Coronary artery (tissue), 2 donors: ENCODE measurements at regions not wholly inside any gene's neighbourhood (a gene's known extent, or its start where the extent isn't known, plus 50 kb on each side); places are given as distances from the start of the nearest gene placed in this dataset.

Experiments
- DNase-seq: peaks from one replicate; pipeline ENCODE4 v3.0.0-alpha.2; 2017; ENCODE audit warnings: low spot score
- H3K27ac ChIP-seq, 2 donors: fragments of 200-600 bp; sonication (generic); one replicate each; pipeline ENCODE4 v1.5.1; 2016 to 2019
- H3K4me3 ChIP-seq: fragments of 200-600 bp; sonication (generic); 2 replicates; pipeline ENCODE4 v1.5.1; 2016; ENCODE audit warnings: mild to moderate bottlenecking, moderate library complexity
- TF ChIP-seq, protein P1 (sequence below): fragments of 200-600 bp; sonication (generic); IDR thresholded peaks from one replicate; pipeline ENCODE4 v1.5.1; 2019; ENCODE audit warnings: antibody characterized with exemption

DNA sequence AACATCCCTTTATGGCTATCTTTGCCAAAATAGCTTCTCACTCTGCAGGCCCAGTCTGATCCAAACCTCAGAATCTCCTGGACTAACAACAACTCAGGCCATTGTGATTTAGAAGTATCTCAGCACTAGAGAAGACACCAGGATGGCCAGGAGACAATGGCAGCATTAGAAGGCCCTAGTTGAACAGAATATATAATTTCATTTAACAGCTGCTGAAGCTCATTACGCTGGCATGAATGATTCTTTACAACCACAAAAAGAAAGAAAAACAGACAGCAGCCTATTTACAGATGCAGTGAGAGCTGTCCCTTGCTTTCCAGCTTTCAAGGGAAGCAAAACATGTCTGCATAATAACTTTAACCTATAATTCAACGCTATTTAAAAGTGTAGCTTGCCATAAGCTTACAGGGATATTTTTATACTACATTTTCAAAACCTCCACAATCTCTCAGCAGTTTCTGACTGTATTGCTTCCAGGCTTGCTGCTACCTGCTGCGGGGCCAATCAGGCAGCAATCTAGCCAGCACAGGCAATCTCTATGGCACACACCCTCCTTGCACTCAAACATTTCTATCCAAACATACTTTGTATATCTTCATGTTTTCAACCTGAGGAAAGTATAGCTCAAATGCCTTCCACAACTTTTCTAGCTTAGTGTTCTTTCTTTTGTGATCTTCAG is 107.3 kb downstream of the OGFRL1 start:
- peak overlapping the region; percentile 15 to 24 for H3K27ac ChIP-seq
- TF ChIP-seq, protein P1, sequence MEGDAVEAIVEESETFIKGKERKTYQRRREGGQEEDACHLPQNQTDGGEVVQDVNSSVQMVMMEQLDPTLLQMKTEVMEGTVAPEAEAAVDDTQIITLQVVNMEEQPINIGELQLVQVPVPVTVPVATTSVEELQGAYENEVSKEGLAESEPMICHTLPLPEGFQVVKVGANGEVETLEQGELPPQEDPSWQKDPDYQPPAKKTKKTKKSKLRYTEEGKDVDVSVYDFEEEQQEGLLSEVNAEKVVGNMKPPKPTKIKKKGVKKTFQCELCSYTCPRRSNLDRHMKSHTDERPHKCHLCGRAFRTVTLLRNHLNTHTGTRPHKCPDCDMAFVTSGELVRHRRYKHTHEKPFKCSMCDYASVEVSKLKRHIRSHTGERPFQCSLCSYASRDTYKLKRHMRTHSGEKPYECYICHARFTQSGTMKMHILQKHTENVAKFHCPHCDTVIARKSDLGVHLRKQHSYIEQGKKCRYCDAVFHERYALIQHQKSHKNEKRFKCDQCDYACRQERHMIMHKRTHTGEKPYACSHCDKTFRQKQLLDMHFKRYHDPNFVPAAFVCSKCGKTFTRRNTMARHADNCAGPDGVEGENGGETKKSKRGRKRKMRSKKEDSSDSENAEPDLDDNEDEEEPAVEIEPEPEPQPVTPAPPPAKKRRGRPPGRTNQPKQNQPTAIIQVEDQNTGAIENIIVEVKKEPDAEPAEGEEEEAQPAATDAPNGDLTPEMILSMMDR: no peak
- no peak for DNase-seq

DNA sequence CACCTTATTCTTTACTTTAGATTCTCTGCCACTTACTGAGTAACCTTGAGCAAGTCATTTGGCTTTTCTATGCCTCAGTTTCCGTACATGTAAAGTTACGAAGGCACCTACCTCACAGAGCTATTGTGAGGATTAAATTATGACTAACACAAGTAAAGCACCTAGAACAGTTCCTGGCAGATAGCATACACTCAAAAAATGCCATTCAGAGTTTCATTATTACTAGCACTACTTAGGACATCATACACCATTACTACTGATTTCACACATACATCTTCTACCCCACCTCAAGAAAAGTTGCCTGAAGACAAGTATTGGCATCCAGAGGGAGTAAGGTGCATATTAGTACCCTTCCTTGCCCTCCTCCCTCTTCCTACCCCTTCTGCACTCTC is 107.8 kb downstream of the OGFRL1 start:
- Histone ChIP-seq H3K4me3 (no peak overlapping the region), H3K27ac (peak overlapping the region in 1 of 2 donors; percentile 19)
- TF ChIP-seq, protein P1: no peak
- DNase-seq: no peak

More for the DNA sequence above, 107.3 kb downstream of the OGFRL1 start:
- no peak overlapping the region for H3K4me3 ChIP-seq

DNA sequence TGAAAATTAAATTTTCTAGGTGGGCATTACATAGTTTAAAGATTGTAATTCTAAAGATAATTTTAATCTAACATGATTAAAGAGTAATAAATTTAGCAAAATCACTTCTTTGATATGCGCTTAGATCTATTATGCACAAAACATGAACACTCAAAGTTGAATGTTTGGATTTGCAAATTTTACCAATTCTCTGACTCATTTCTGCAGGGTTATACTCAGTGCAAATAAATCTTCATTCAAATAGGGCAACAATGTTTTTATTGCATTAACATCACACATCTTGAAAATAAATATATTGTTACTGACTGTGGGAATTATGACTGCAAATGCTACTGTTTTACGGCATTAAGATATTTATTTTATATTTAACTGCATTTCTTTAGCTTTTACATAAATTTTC is 110.7 kb downstream of the OGFRL1 start:
- Histone ChIP-seq H3K27ac (no peak overlapping the region), H3K4me3 (no peak overlapping the region)
- TF ChIP-seq, protein P1: no peak
- no peak for DNase-seq

DNA sequence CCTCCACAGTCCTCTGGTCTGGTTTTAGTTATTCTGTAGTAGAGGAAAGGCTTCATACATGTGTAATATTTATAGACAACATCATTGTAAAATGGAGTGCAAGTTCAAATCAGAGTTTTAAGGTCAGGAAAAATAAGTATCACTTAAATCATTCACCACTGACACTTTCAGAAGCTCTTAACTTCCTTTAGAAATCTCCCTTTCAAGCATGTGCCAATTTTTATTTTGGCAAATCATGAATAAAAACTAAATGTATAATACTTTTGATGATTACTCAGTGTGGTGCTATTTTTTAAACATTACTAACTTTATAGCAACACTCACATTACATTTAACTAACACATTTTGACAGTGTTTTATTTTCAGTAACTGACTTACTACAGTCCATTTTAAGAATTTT is 112.2 kb downstream of the OGFRL1 start:
- DNase-seq: no peak
- Histone ChIP-seq H3K4me3 (no peak overlapping the region), H3K27ac (no peak overlapping the region)
- TF ChIP-seq, protein P1: no peak

DNA sequence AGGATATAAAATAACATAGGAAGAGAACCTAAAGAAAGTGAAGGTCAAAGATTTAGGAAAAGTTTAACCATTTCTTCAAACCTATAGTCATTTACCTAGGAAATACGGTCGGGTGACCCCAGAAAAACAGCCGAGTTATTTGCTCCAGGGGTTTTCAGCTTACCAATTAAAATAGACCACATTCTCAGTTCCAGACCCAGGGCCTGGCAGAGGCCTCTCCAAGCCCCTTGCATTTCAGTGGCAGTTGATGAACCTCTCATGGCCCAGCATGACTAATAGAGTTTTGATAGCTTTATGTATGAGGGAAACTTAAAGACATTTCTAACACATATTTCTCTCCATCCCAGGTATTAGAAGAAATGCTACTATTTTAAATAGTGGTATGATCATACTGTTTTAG is 113.5 kb downstream of the OGFRL1 start:
- no peak overlapping the region for H3K4me3 ChIP-seq
- no peak for DNase-seq
- TF ChIP-seq, protein P1: no peak
- no peak overlapping the region for H3K27ac ChIP-seq

DNA sequence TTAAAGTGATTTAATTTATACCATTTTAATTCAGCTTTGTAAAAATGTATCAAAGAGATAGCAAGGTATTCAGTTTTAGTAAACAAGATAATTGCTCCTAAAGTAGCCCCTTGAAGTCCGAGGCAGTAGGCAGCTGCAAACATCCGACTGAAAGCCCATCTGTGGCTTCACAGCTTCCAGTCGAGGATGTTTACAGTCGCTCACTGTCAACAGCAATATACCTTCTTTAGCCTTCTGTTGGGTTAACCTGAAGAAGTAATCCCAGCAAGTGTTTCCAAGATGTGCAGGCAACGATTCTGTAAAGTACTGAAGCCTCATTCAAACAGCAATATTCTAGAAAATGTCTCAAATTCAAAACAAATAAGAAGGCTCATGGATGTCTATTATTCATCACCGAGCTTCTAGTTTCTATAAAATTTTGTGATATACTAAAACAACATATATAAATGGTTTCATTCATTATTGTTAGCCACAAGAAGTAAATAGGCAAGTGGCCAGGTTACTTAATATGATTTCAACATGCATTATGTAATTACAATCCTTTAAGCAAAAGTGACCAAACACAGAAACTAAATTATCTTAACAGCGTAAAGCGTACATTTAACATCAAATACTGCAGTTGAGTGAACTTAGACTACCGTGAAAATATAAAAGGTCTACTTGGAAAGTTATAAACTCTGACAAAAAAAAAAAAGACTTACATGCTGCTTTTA is 115.0 kb downstream of the OGFRL1 start:
- TF ChIP-seq, protein P1: no peak
- Histone ChIP-seq H3K27ac (peak overlapping the region; percentile 25 to 49), H3K4me3 (peak overlapping the region; percentile 9)
- DNase-seq: no peak
